HepG2 (cell line): ENCODE measurements at regions not wholly inside any gene's neighbourhood (a gene's known extent, or its start where the extent isn't known, plus 50 kb on each side); places are given as distances from the start of the nearest gene placed in this dataset.
"Not testable (repeated sequence)": the region's sequence is repeated elsewhere in the genome, so short reads cannot be mapped to it uniquely, and the experiment has no call there.

ENCODE experiments used
- ATAC-seq: fragments of 200-7000 bp; cut with Tn5 transposase; 3 replicates; pipeline ENCODE4 v1.9.1; 2020; ENCODE audit warnings: mild to moderate bottlenecking, moderate library complexity
- BruUV-seq: library from RNA; stranded (reverse); fragments of 400-500 nt; replicated peaks from 2 replicates; lab custom pipeline; 2021; lab: Mats Ljungman, UMichigan
- CTCF ChIA-PET: fragments of 300-600 bp; formaldehyde crosslinking; extraction: SDS; loops from one replicate; lab custom pipeline; 2021; ENCODE audit warnings: low total read pairs, inconsistent platforms, low intra/inter-chr PET ratio; lab: Yijun Ruan, JAX
- POLR2A ChIA-PET: fragments of 350-600 bp; sonication (Branson Sonifier 250); formaldehyde crosslinking; loops from one replicate; lab custom pipeline; 2020; ENCODE audit warnings: antibody characterized with exemption, inconsistent platforms; lab: Yijun Ruan, JAX
- DNase-seq: peaks from one replicate; pipeline ENCODE4 v3.0.0-alpha.2; 2015; ENCODE audit warnings: low spot score
- FAIRE-seq: peaks from 3 replicates; lab custom pipeline; 2011; peaks lifted over from hg19 to GRCh38; lab: Jason Lieb, UNC
- H2AFZ ChIP-seq: one replicate; pipeline ENCODE4 v1.6.1; 2011; ENCODE audit warnings: low read length, inconsistent platforms
- H3K27ac ChIP-seq: fragments of 300-600 bp; 3 replicates; pipeline ENCODE4 v1.8.0; 2011; ENCODE audit warnings: mixed run types, mild to moderate bottlenecking, mixed read lengths, low read length, inconsistent platforms; ENCODE audit not compliant: insufficient read depth; ENCODE audit errors: extremely low read length
- H3K27me3 ChIP-seq, 2 experiments: fragments of 200-600 bp in 1 of 2; 2 replicates in 1 of 2; 3 replicates in 1 of 2; pipeline versions ENCODE4 v1.6.0 to v1.8.0; 2011; ENCODE audit warnings: low read length in 2 of 2, mild to moderate bottlenecking in 2 of 2, moderate library complexity in 2 of 2, inconsistent platforms in 1 of 2; ENCODE audit not compliant: insufficient read depth in 2 of 2, control insufficient read depth in 1 of 2
- H3K36me3 ChIP-seq, 2 experiments: fragments of 200-600 bp in 1 of 2; replicated peaks in 1 of 2; 2 replicates in 1 of 2; 3 replicates in 1 of 2; pipeline versions ENCODE4 v1.5.1 to v1.8.0; 2011; ENCODE audit warnings: low read length in 2 of 2, inconsistent platforms in 1 of 2; ENCODE audit not compliant: insufficient read depth in 2 of 2, control insufficient read depth in 1 of 2
- H3K4me1 ChIP-seq: 2 replicates; pipeline ENCODE4 v1.5.1; 2012; ENCODE audit warnings: low read length, inconsistent platforms; ENCODE audit not compliant: insufficient read depth
- H3K4me2 ChIP-seq: 2 replicates; pipeline ENCODE4 v1.6.0; 2011; ENCODE audit warnings: low read depth, low read length, inconsistent platforms
- H3K4me3 ChIP-seq, 3 experiments: fragments of 200-600 bp in 1 of 3; sonication (generic), shearing (Covaris generic) in 1 of 3; replicated peaks in 1 of 3; 2 replicates each; pipeline ENCODE4 v1.5.1; 2011 to 2016; ENCODE audit warnings: low read length in 3 of 3, inconsistent platforms in 2 of 3, low read depth in 2 of 3, mild to moderate bottlenecking in 2 of 3, control low read depth in 1 of 3, mixed read lengths in 1 of 3; ENCODE audit not compliant: insufficient read depth in 1 of 3
- H3K79me2 ChIP-seq: one replicate; pipeline ENCODE4 v1.6.1; 2011; ENCODE audit warnings: low read length, inconsistent platforms; ENCODE audit not compliant: insufficient read depth
- H3K9ac ChIP-seq: 2 replicates; pipeline ENCODE4 v1.6.0; 2011; ENCODE audit warnings: mild to moderate bottlenecking, low read depth, low read length, inconsistent platforms; ENCODE audit not compliant: insufficient read depth
- H3K9me3 ChIP-seq: 2 replicates; pipeline ENCODE4 v1.5.1; 2012; ENCODE audit warnings: mild to moderate bottlenecking, low read length
- H4K20me1 ChIP-seq: 2 replicates; pipeline ENCODE4 v1.6.0; 2011; ENCODE audit warnings: inconsistent platforms, mild to moderate bottlenecking, low read length, moderate library complexity; ENCODE audit not compliant: insufficient read depth
- GABPA ChIP-seq, 2 experiments: IDR thresholded peaks; 2 replicates each; pipeline ENCODE4 v1.6.1; 2011 to 2016; ENCODE audit warnings: low read depth in 2 of 2, low read length in 1 of 2, missing biosample characterization in 1 of 2, missing genetic modification characterization in 1 of 2
- WGBS: methylation state at CpG from one replicate; pipeline ENCODE4 v1.1.6; 2017; ENCODE audit warnings: low lambda C conversion rate; 5-methylcytosine and 5-hydroxymethylcytosine counted together
- in situ Hi-C: cut with HindIII; loops from 2 replicates; pipeline ENCODE4 v1.10.0; 2017; ENCODE audit warnings: low pct_unique_long_range_greater_than_20kb; ENCODE audit not compliant: extremely low pct_ligation_motif_present
- intact Hi-C: fragments of 100-400 bp; cut with micrococcal nuclease; formaldehyde crosslinking; loops from one replicate; pipeline ENCODE4 v1.10.0; 2022; ENCODE audit not compliant: unreplicated experiment

GRCh38 chr2:94576486-94576885 lies 294.7 kb upstream of the TEKT4 start:
- H3K79me2 ChIP-seq; H3K9ac ChIP-seq; FAIRE-seq; CTCF ChIA-PET; H3K27me3 ChIP-seq; in situ Hi-C loops; H3K36me3 ChIP-seq; H3K9me3 ChIP-seq; H3K4me1 ChIP-seq; intact Hi-C loops; H2AFZ ChIP-seq; DNase-seq; H4K20me1 ChIP-seq; H3K4me3 ChIP-seq; POLR2A ChIA-PET; BruUV-seq; H3K27ac ChIP-seq; H3K4me2 ChIP-seq; ATAC-seq; TF ChIP-seq GABPA (IDR thresholded peaks at IDR 0.05; ENCODE audit: low read depth, low read length): not testable (repeated sequence)
- WGBS: 24% methylated on average over 3 of the region's 4 CpGs
- TF ChIP-seq GABPA (CRISPR knock-in tag; IDR thresholded peaks at IDR 0.05; ENCODE audit: low read depth): 0 out of 2 replicates have a peak, but pooled peaks have one; percentile 22

DNA sequence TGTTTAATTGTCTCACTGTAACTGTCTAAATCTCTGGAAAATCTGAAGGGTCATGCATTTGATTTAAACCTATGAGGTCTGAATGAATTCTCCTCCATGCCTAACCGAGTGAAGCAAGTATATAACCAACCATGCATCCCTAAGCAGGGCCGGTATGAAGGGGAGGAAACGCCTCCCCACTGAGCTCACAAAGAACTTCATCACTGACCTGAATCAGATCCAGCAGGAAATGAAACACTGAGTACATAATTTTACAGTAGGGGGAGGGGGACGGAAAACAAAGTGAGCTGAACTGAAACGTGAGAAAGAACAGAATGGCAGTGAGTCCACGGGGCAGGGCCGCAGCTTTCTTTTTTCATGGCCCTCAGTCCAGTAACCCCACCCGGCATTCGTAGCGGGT lies 294.1 kb upstream of the TEKT4 start:
- H3K27me3 ChIP-seq, H3K9ac ChIP-seq, H3K36me3 ChIP-seq, H2AFZ ChIP-seq, H3K4me2 ChIP-seq, POLR2A ChIA-PET, H4K20me1 ChIP-seq, FAIRE-seq, H3K79me2 ChIP-seq, ATAC-seq, in situ Hi-C loops, H3K27ac ChIP-seq, intact Hi-C loops, H3K4me1 ChIP-seq, BruUV-seq, H3K4me3 ChIP-seq, H3K9me3 ChIP-seq, CTCF ChIA-PET: not testable (repeated sequence)
- 11% methylated on average over 9 of the region's 10 CpGs for WGBS
- DNase-seq: peak; percentile 35

- H3K4me1 ChIP-seq: peaks cover 17% of the 10 kb centered on the region
- H3K4me3 ChIP-seq, POLR2A ChIA-PET, H3K9ac ChIP-seq, H3K4me2 ChIP-seq, H2AFZ ChIP-seq, H3K27ac ChIP-seq, FAIRE-seq, BruUV-seq, H3K9me3 ChIP-seq, H3K79me2 ChIP-seq, intact Hi-C loops, H3K36me3 ChIP-seq, ATAC-seq, DNase-seq, H4K20me1 ChIP-seq, in situ Hi-C loops, H3K27me3 ChIP-seq, CTCF ChIA-PET: not testable (repeated sequence)
- WGBS: 65% methylated on average over 6 of the region's 6 CpGs
These were observed 292.0 kb upstream of the TEKT4 start for GRCh38 chr2:94579221-94579620.
